ENCODE measurements at regions not wholly inside any gene's neighbourhood (a gene's known extent, or its start where the extent isn't known, plus 50 kb on each side); places are given as distances from the start of the nearest gene placed in this dataset.
"Not testable (repeated sequence)": the region's sequence is repeated elsewhere in the genome, so short reads cannot be mapped to it uniquely, and the experiment has no call there.

DNA sequence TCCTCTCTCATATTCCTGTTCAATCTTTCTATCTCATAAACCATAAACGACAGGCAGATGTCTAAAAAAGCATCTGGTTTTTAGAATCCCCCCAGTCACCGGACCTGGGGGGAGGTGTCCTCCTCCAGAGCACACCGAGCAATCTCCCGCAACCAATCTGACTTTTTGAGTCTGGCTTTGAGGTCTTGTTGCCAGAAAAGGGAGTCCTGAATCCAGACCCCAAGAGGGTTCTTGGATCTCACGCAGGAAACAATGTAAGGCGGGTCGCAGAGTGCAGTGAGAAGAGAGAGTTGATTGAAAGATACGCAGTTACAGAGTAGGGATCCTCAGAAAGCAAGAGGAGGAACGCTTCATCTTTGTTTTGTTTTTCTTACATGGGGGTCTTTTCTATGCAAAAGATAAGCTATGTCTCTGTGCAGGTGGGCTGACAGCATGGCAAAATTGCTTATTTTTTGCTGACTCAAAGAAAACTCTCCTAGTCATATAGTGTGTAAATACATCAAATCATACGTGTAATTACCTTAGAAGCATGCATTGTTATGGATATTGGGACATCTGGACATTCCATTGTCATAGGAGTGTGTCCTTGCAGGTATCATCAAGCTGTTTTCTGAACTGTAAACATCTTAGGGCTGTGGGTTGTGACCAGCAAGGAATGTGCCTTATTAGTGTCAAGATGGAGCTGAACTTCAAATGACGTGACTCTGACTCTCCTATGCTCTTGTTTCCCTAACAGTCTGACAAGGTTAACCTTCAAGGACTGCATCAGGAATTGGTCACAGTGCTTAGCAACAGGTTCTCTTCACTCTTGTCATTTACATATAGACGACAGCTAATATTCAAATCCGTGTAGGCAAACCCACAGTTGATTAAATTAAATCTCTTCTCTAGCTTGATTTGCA, 159.3 kb upstream of the DAPK1 start:
- DNase-seq = no peak

DNA sequence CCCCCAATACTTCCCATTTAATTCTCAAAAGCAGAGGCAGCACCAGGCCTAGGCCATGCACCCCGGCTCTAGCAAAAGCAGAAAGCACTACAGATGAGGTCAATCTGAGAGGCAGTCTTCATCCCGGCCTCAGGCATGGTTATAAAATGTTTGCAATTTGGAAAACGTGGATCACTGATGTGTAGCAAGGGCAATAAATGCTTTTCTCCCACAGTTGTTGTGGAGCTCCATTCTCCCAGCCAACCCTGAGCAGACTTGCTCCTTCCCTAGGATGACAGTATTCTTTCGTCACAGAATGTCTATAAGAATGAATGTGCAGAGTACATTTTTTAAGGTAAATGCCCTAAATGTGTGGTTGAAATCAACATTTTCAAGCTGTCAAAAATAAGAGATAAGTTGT, 157.3 kb upstream of the DAPK1 start:
- no peak for DNase-seq

DNA sequence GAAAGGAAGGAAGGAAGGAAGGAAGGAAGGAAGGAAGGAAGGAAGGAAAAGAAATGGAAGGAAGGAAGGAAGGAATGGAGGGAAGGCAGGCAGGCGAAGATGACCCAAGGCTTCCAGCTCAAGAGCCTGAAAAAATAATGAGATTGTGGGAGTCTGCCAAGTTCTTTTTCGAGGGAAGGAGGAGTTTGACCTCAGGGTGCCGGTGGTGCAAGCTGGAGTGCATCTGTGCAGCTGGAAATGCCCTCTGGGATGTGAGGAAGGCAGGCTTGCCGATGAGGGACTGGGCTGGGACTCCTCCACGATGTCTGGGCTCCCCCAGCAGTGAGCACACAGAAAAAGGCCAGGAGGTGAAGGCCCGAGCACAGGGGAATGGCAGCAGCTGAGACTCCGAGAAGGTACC, 154.9 kb upstream of the DAPK1 start:
- no peak for DNase-seq

DNA sequence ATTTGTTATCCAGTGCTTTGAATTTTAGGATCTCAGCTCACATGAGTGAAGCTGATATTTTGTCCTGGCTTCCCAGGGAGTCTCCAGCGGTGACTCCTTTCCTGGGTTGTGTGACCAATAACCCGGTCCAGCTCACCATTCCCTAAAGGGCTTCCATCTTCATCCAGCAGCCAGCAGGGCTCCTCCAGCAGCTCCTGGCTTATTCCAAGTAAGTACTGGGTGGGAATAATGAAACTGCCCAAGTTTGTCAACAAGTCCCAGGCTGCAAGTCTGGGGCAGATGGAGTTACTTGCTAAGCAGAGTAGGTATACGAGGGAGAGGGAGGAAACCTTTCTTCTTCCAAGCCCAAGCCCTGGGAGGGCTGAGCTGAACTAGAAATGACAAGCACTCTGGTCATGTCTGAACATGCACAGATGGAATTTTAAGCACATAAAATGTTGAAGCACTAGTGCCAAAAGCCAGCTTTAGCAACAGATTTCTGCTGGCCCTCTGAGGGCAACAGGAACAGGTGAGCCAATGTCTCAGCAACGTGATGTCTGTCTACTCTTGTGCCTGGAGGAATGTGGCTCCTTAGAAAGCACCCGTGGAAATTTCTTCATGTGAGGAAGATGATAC, 153.7 kb upstream of the DAPK1 start:
- no peak for DNase-seq

DNA sequence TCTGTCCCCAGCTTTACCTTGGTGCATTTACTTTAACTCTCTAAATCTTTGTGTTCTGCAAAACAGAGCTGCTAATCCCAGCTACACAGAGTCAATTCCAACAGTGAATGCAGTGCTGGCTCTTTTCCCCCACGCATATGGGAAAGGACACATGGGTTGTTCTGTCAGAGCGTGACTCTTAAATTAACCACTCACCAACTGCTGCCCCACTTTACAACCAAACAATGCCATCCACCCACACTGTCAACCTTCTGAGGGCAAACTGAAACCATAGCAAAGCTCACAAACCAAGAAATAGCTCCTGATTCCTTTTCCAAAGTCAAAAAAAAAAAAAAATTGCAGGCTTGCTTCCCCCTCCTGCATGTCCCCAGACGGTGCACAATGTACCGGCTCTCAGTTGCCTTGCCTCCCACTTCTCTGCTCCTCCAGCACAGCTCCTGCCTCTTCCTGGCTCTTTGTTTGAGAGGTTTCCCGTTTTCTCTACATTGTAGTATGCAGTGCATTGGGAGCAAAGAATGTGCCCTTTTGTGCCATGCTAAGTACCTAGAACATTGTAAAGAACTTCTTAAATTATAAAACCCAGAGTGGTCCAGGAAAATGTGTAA, 151.5 kb upstream of the DAPK1 start:
- DNase-seq = no peak

DNA sequence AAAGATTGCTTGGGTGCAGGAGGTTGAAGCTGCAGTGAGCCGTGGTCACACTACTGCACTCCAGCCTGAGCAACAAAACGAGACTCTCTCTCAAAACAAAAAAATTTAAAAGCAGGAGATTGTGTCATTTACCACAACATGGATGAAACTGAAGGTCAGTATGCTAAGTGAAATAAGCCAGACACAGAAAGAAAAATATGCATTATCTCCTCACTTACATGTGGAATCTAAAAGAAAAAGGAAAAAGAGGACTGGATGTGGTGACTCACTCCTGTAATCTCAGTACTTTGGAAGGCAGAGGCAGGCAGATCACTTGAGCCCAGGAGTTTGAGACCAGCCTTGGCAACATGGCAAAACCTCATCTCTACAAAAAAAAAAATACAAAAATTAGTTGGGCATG, 146.8 kb upstream of the DAPK1 start:
- no peak for DNase-seq

DNA sequence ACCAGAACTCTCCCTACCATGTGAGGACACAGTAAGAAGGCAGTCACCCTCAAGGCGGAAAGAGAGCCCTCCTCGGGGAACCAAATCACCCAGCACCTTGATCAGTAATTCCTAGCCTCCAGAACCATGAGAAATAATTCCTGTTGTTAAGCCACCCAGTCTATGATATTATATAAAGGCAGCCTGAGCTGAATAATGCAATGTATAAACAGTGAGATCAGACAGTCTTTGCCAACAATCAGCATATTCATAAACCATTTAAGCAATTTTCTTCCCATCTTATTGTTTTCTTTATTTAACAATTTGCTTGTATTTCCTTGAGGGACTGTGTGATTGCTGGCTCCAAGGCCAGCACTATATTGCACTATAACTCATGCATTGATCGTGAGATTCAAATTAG, 144.4 kb upstream of the DAPK1 start:
- DNase-seq = no peak

DNA sequence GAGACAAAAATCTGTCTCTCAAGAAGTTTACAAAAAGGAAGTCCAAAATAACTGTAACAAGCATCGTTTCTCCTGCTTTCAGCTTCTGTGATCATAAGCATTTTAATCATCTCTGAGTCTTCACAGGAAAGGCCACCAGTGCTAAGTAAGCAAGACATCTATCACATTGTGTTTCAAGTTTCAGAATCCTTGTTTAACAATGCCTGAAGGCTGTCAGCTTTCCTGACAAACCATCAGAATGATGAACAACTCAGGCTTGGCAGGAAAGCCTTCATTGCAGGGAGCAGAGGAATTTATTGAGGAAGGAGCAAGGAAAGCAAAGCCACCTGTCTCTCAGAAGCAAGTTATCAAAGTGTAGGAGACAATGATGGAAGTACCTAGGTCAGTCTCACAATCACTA, 143.5 kb upstream of the DAPK1 start:
- DNase-seq = no peak

DNA sequence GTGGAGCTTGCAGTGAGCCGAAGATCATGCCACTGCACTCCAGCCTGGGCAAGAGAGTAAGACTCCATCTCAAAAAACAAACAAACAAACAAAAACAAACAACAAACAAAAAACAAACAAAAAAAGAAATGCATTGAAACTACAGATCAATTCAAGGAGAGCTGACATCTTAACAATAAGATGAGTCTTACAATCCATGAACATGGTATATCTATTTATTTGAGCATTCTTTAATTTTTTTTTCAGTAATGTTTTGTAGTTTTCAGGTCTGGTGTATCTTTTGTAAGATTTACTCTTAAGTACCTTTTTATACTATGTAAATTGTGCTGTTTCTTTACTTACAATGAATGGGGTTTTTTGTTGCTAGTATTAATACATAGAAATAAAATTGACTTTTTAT, 140.1 kb upstream of the DAPK1 start:
- DNase-seq = no peak

DNA sequence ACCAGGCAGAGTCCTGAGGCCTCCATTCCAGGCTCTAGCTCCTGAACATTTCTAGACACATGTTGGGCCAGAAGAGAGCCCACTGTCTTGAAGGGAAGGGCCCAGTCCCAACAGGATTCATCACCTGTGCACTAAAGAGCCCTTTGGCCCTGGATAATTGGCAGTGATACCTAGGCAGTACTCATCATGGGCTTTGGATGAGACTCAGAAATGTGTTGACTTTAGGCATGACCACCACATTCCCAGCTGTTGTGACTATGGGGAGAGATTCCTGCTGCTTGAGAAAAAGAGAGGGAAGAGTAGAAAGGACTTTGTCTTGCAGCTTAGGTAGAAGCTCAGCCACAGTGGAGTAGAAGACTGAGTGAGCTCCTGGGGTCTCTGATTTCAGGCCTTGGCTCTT, 138.4 kb upstream of the DAPK1 start:
- no peak for DNase-seq

DNA sequence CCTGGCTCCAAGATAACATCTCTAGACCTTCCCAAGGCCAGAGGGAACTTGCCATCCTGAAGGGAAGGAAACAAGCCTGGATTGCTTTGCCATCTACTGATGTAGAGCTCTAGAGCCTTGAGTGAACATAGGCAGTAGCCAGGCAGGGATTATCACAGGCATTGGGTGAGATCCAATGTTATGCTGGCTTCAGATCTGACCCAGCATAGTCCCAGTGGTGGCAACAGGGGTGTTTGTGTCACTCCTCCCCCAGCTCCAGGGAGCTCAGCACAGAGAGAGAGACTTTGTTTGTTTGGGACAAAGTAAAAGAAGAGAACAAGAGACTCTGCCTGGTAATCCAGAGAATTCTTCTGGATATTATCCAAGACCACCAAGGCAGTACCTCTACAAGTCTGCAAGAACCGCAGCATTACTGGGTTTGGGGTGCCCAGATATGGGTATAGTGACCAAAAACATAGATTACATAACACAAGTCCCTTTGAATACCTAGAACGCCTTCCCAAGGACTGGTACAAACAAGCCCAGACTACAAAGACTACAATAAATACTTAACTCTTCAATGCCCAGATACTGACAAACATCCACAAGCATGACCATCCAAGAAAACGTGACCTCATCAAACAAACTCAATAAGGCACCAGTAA, 137.6 kb upstream of the DAPK1 start:
- DNase-seq = no peak

DNA sequence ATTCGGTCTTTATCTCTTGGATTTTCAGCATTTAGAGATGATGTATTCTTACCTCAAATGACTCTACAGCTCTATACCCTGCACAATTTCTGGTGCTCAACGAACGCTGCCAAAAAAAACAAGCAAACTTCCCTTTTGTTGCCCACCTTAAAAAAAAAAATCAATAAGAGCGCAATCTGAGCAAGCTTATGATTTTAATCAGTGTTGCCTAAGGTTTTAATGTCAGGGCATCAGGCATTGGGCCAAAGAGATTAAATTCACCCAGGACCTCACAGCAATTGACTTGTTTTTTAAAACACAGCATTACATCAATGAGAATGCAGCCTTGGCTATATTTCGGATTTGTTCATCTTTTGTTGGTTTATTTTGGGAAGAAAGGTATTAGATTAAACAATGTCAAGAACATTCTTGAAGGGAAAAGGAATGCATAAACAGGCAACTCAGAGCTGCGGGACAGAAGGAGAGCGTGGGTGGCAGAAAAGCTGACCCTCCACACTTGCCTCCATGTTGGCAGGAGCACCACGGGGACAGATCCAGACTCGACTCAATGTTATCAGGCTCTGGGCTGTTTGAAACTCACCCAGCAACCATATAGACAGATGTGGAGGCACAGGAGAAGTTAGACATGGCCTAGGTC, 127.5 kb upstream of the DAPK1 start:
- no peak for DNase-seq

DNA sequence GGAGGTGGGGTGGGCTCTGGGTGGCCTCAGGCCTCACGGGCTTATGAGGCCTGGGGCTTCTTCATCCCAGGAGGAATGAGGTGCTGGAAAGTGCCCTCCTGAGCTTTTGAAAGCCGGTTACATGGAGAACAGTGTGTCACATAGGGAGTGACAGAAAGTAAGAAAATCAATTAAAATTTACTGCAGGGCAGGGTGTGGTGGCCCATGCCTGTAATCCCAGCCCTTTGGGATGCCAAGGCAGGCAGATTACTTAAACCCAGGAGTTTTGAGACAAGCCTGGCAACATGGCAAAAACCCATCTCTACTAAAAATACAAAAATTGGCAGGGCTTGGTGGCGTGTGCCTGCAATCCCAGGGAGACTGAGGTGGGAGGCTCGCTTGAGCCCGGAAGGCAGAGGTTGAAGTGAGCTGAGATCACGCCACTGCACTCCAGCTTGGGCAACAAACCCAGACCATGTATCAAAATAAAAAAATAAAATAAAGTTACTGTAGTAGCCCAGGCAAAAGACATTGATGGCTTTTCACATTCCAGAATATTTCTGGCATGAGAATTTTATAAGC, 125.8 kb upstream of the DAPK1 start:
- no peak for DNase-seq

DNA sequence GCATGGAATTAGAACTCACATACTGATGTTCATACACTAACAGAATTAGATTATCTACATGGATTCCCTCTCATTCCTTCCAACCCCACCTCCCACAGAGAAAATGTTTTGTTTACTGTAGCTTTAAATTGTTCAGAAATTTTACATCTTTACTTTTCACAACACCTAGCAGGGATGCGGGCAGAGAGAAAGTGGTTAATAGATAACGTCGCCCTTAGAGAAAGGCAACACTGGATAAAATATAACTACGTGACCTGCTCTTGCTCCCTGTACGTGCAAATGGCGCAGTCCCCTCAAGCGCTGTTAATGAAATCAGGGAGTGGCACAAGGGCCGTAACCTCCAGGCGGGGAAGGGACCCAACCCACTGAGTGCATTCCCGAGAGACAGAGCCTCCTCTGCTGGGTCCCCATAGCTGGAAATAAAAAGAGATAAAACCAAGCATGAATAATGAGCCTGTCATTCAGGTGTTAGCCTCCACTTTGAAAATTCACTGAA, 125.3 kb upstream of the DAPK1 start:
- DNase-seq = no peak

DNA sequence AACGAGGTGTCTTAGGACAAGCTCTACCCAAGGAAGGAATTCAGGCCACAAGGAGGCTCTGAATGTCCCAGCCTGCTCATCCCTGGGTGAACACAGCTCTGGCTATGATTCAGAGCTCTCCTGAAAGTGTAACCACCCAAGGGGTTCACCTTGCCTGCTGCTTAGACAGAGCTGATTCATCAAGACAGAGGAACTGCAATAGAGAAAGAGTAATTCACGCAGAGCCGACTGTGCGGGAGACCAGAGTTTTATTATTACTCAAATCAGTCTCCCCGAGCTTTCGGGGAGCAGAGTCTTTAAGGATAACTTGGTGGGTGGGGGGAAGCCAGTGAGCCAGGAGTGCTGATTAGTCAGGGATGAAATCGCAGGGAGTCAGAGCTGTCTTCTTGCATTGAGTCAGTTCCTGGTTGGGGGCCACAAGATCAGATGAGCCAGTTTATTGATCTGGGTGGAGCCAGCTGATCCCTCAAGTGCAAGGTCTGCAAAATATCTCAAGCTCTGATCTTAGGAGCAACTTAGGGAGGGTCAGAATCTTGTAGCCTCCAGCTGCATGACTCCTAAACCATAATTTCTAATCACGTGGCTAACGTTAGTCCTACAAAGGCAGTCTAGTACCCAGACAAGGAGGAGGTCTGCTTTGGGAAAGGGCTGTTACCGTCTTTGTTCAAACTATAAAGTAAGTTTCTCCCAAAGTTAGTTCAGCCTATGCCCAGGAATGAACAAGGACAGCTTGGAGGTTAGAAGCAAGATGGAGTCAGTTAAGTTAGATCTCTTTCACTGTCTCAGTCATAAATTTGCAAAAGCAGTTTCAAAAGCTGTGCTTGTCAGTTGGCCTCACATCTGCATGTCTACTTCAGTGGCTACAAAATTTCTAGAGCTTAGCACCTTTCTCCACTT, 123.4 kb upstream of the DAPK1 start:
- not testable (repeated sequence) for DNase-seq

DNA sequence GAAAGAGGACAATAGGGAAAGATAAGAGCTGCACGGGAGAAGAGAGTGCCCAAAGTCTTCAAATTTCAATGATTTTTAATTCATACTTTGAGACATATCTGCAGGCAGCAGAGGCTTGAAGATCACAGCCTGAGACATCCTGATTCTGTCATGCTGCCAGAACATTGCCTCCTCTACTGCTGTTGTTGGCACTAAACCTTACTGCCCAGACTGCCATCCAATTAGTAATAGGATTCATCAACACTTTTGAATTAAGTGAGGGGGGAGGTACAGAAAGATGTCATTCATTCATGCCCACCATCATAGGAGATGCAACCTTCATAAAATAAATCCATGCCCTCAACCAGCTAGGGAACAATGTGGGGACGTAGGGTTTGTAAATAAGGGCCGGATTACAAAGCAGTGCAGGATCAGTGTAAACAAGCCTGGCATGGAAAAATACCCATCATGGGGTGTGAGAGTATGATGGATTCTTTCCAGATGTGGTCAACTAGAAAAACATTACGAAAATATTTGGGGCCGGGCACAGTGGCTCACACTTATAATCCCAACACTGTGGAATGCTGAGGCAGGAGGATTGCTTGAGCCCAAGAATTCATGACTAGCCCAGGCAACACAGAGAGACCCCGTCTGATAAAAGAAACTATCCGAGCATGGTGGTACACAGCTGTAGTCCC, 122.1 kb upstream of the DAPK1 start:
- DNase-seq = no peak

DNA sequence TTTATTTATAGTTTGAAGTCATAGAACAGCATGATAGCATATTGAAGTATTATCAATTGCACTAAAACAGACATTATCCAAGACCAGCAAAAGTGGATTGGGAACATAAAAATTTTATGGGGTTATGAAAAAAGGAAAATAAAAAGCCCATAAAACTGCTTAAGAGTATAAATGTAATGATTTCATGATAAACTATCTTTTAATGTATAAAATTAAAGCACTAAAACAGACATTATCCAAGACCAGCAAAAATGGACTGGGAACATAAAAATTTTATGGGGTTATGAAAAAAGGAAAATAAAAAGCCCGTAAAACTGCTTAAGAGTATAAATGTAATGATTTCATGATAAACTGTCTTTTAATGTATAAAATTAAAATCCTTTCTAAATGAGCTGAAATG, 119.0 kb upstream of the DAPK1 start:
- no peak for DNase-seq

DNA sequence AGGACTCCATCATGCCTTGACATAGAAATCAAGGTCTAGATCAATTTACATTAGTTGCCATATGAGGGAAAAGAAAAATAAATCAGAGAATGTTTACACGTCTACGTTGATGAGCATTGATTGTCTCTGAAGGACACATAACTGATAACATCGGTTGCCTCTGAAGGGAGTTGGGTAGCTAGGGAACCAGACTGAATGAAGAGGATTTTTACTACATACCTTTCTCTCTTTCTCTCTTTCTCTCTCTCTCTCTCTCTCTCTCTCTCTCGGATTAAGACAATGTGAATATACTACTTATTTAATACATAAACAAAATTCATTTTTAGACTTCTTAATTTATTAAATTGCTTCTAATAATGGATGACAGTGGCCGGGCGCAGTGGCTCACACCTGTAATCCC, 118.4 kb upstream of the DAPK1 start:
- DNase-seq = no peak

DNA sequence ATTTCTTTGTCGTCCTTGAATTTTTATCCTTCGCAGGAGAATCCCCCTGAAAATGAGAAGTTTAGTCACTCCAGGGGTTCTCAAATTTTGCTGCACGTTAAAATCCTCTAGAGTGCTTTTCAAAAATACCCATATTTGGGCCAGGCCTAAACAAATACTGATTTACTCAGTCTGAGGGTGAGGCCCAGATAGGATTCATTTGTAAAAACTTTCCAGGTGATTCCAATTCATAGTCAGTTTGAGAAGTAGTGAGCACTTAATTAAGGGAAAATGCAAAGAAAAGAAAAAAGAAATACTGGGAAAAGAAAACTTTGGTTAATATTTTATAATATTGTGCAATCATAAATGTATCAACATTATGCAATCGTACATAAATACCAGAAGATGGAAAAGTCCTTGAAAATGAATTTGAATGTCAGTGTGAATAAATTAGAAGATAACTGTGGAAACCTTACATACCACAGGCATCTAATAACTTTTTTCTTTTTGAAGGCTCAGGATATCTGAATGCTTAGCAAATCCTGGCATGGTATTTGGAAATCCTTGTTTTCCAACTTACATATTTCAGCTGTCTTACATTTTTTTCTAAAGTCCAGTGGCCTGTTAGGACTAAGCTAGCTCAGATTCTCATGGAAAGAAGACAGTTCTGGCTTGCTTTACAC, 116.5 kb upstream of the DAPK1 start:
- DNase-seq = no peak

DNA sequence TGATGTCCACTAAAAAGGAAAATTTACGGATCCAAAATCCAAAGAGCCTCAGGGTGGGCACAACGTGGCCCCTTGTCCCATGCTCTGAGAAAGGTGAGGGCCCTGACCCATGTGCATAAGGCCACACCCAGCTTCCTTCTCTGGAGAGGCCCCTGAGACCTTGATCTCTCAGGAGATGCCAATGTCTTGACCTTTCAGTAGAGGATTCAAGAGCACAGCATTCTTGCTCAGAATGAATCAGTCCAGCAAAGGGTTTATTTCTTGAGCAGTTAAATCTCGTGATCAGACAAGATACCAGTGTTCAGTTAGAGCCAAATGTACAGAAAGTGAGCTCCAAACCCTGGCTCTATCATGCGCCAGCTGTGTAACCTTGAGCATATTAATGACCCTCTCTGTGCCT, 115.9 kb upstream of the DAPK1 start:
- DNase-seq = no peak
